K562 (cell line): ENCODE measurements at regions not wholly inside any gene's neighbourhood (a gene's known extent, or its start where the extent isn't known, plus 50 kb on each side); places are given as distances from the start of the nearest gene placed in this dataset.

Source experiments
- ATAC-seq: fragments of 200-7000 bp; cut with Tn5 transposase; 3 replicates; pipeline ENCODE4 v1.9.1; 2020; ENCODE audit warnings: moderate library complexity
- BruUV-seq: library from RNA; stranded (reverse); fragments of 400-500 nt; replicated peaks from 2 replicates; lab custom pipeline; 2021; lab: Mats Ljungman, UMichigan
- CTCF ChIA-PET: fragments of 300-600 bp; formaldehyde crosslinking; extraction: SDS; loops from one replicate; lab custom pipeline; 2021; ENCODE audit warnings: low intra/inter-chr PET ratio; lab: Yijun Ruan, JAX
- POLR2A ChIA-PET: fragments of 300-600, 350-650 bp; sonication (Branson Sonifier 250); formaldehyde crosslinking; extraction: SDS; loops from one replicate; lab custom pipeline; 2021; ENCODE audit warnings: antibody characterized with exemption, inconsistent platforms; lab: Yijun Ruan, JAX
- DNase-seq, 4 experiments: peaks; one replicate each; pipeline versions ENCODE4 v3.0.0 to v3.0.0-alpha.2; 2011 to 2018; ENCODE audit warnings: low spot score in 3 of 4, mixed read lengths in 3 of 4; ENCODE audit errors: extremely low read depth in 1 of 4
- FAIRE-seq: peaks from 2 replicates; lab custom pipeline; 2011; peaks lifted over from hg19 to GRCh38; lab: Jason Lieb, UNC
- H2AFZ ChIP-seq: 2 replicates; pipeline ENCODE4 v1.6.0; 2011; ENCODE audit warnings: low read depth, low read length, control low read depth, inconsistent platforms
- H3K27ac ChIP-seq: fragments of 200-600 bp; 3 replicates; pipeline ENCODE4 v1.8.0; 2011; ENCODE audit warnings: low read depth, mild to moderate bottlenecking, control low read depth, inconsistent platforms, low read length, moderate library complexity, mixed read lengths; ENCODE audit errors: extremely low read depth
- H3K27me3 ChIP-seq, 2 experiments: fragments of 300-600 bp in 1 of 2; 2 replicates in 1 of 2; 3 replicates in 1 of 2; pipeline versions ENCODE4 v1.6.0 to v1.8.0; 2011; ENCODE audit warnings: inconsistent platforms in 2 of 2, low read length in 2 of 2, mild to moderate bottlenecking in 1 of 2, mixed read lengths in 1 of 2, moderate library complexity in 1 of 2; ENCODE audit not compliant: control insufficient read depth in 2 of 2, insufficient read depth in 2 of 2
- H3K36me3 ChIP-seq: fragments of 300-600 bp; 3 replicates; pipeline ENCODE4 v1.8.0; 2011; ENCODE audit warnings: mild to moderate bottlenecking, low read length, inconsistent platforms; ENCODE audit not compliant: control insufficient read depth, insufficient read depth
- H3K4me1 ChIP-seq, 2 experiments: fragments of 200-600 bp in 1 of 2; replicated peaks in 1 of 2; 2 replicates in 1 of 2; 3 replicates in 1 of 2; pipeline versions ENCODE4 v1.5.1 to v1.8.0; 2011; ENCODE audit warnings: inconsistent platforms in 2 of 2, low read length in 2 of 2, mild to moderate bottlenecking in 1 of 2, mixed read lengths in 1 of 2, moderate library complexity in 1 of 2; ENCODE audit not compliant: control insufficient read depth in 2 of 2, insufficient read depth in 2 of 2
- H3K4me2 ChIP-seq: 2 replicates; pipeline ENCODE4 v1.6.1; 2011; ENCODE audit warnings: low read length, control low read depth, inconsistent platforms, mixed read lengths; ENCODE audit not compliant: insufficient read depth
- H3K4me3 ChIP-seq: fragments of 200-600 bp; sonication (generic), shearing (Covaris generic); 2 replicates; pipeline ENCODE4 v1.5.1; 2016; ENCODE audit warnings: control low read depth, inconsistent platforms
- H3K79me2 ChIP-seq: fragments of 200-600 bp; 3 replicates; pipeline ENCODE4 v1.8.0; 2011; ENCODE audit warnings: low read length, inconsistent platforms; ENCODE audit not compliant: control insufficient read depth, insufficient read depth
- H3K9ac ChIP-seq, 2 experiments: 2 replicates each; pipeline versions ENCODE4 v1.6.0 to v1.6.1; 2011; ENCODE audit warnings: low read depth in 2 of 2, low read length in 2 of 2, control low read depth in 1 of 2, inconsistent platforms in 1 of 2, mild to moderate bottlenecking in 1 of 2, mixed read lengths in 1 of 2; ENCODE audit not compliant: insufficient read depth in 1 of 2
- H3K9me1 ChIP-seq: one replicate; pipeline ENCODE4 v1.6.0; 2011; ENCODE audit warnings: inconsistent platforms, mild to moderate bottlenecking, low read length, moderate library complexity; ENCODE audit not compliant: control insufficient read depth, insufficient read depth
- H3K9me3 ChIP-seq: replicated peaks from 2 replicates; pipeline ENCODE4 v1.5.1; 2011; ENCODE audit warnings: low read depth, low read length, inconsistent platforms; ENCODE audit not compliant: control insufficient read depth, insufficient read depth
- H4K20me1 ChIP-seq: replicated peaks from 2 replicates; pipeline ENCODE4 v1.6.1; 2011; ENCODE audit warnings: low read length, inconsistent platforms, mixed read lengths; ENCODE audit not compliant: control insufficient read depth, insufficient read depth
- FOXK2 ChIP-seq, 2 experiments: fragments of 450-650 bp; IDR thresholded peaks in 1 of 2; conservative IDR thresholded peaks in 1 of 2; 2 replicates each; pipeline ENCODE4 v1.6.1; 2016; ENCODE audit warnings: low read depth in 2 of 2, mild to moderate bottlenecking in 1 of 2
- HMGN3 ChIP-seq: IDR thresholded peaks from 2 replicates; pipeline ENCODE4 v1.6.1; 2011; ENCODE audit warnings: borderline replicate concordance, low read depth, mild to moderate bottlenecking, mixed read lengths, low read length; ENCODE audit not compliant: insufficient read length; ENCODE audit errors: extremely low read depth
- MYC ChIP-seq, 2 experiments: fragments of 250-450 bp in 1 of 2; sonication (Bioruptor Pico) in 1 of 2; IDR thresholded peaks; 2 replicates each; pipeline versions ENCODE4 v1.5.1 to v1.6.1; 2012 to 2021; ENCODE audit warnings: low read depth in 2 of 2, borderline replicate concordance in 1 of 2, improper control_type of control experiment in 1 of 2, low read length in 1 of 2, mild to moderate bottlenecking in 1 of 2, moderate library complexity in 1 of 2
- ZNF133 ChIP-seq: fragments of 250-450 bp; sonication (Bioruptor Pico); IDR thresholded peaks from 2 replicates; pipeline ENCODE4 v1.4.0; 2020; ENCODE audit warnings: mild to moderate bottlenecking
- ZNF316 ChIP-seq: fragments of 450-650 bp; IDR thresholded peaks from 2 replicates; pipeline ENCODE4 v1.6.1; 2016
- WGBS: fragments of 100-300 bp; shearing (Covaris generic); methylation state at CpG from one replicate; pipeline ENCODE4 v1.1.6; 2016; ENCODE audit warnings: low coverage, mixed read lengths; ENCODE audit not compliant: insufficient coverage; ENCODE audit errors: missing lambda C conversion rate; 5-methylcytosine and 5-hydroxymethylcytosine counted together
- in situ Hi-C: fragments of 300-500 bp; cut with MboI; formaldehyde crosslinking; loops from 4 replicates; pipeline ENCODE4 v1.15.0; 2018; ENCODE audit warnings: inconsistent platforms, mixed read lengths
- intact Hi-C: fragments of 100-400 bp; cut with micrococcal nuclease; formaldehyde crosslinking; loops from 2 replicates; pipeline ENCODE4 v1.14.2; 2022
- TF ChIP-seq, protein P1 (sequence below): fragments of 250-450 bp; sonication (Bioruptor Pico); IDR thresholded peaks from 2 replicates; pipeline ENCODE4 v1.8.0; 2021; ENCODE audit warnings: moderate library complexity, mild to moderate bottlenecking, inconsistent platforms
- TF ChIP-seq, protein P2 (sequence below): sonication (generic); formaldehyde crosslinking; IDR thresholded peaks from 2 replicates; pipeline ENCODE4 v1.8.1; 2023; ENCODE audit warnings: mild to moderate bottlenecking, missing genetic modification reagents, moderate library complexity
- TF ChIP-seq, protein P3 (sequence below): fragments of 250-450 bp; sonication (Bioruptor Pico); IDR thresholded peaks from 2 replicates; pipeline ENCODE4 v1.4.0; 2020; ENCODE audit warnings: mild to moderate bottlenecking
- TF ChIP-seq, protein P4 (sequence below): fragments of 450-650 bp; formaldehyde crosslinking; IDR thresholded peaks from 2 replicates; pipeline ENCODE4 v1.4.0; 2020; ENCODE audit warnings: mild to moderate bottlenecking, moderate library complexity

GRCh38 chr11:29713831-29714320 lies 303.0 kb downstream of the KCNA4 start:
- no peaks in the 10 kb centered on the region for H3K4me1 ChIP-seq
- DNase-seq (no peak), FAIRE-seq (no peak)
- H3K79me2 ChIP-seq: no peaks in the 10 kb centered on the region
- ChIA-PET CTCF (no interaction called here), POLR2A (no interaction called here)
- in situ Hi-C loops: no loop called here
- H3K4me2 ChIP-seq: no peak overlapping the region
- intact Hi-C loops: no loop called here
- 2% methylated on average over 11 of the region's 14 CpGs for WGBS
- no peaks in the 10 kb centered on the region for H3K36me3 ChIP-seq
- H3K9ac ChIP-seq: no peak overlapping the region
- no peak overlapping the region for H3K27ac ChIP-seq
- TF ChIP-seq HMGN3 (no peak), ZNF316 (no peak), FOXK2 (conservative IDR thresholded peaks at IDR 0.05 in 1 of 2, IDR thresholded peaks at IDR 0.05 in 1 of 2; ENCODE audit: low read depth in 2 of 2) (no peak), MYC (IDR thresholded peaks at IDR 0.05; ENCODE audit: low read depth, low read length) (no peak), MYC (CRISPR knock-in tag; IDR thresholded peaks at IDR 0.05; ENCODE audit: borderline replicate concordance, low read depth) (no peak), ZNF133 (no peak)
- TF ChIP-seq, protein P1, sequence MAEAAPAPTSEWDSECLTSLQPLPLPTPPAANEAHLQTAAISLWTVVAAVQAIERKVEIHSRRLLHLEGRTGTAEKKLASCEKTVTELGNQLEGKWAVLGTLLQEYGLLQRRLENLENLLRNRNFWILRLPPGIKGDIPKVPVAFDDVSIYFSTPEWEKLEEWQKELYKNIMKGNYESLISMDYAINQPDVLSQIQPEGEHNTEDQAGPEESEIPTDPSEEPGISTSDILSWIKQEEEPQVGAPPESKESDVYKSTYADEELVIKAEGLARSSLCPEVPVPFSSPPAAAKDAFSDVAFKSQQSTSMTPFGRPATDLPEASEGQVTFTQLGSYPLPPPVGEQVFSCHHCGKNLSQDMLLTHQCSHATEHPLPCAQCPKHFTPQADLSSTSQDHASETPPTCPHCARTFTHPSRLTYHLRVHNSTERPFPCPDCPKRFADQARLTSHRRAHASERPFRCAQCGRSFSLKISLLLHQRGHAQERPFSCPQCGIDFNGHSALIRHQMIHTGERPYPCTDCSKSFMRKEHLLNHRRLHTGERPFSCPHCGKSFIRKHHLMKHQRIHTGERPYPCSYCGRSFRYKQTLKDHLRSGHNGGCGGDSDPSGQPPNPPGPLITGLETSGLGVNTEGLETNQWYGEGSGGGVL (CRISPR knock-in tag): no peak
- TF ChIP-seq, protein P2, sequence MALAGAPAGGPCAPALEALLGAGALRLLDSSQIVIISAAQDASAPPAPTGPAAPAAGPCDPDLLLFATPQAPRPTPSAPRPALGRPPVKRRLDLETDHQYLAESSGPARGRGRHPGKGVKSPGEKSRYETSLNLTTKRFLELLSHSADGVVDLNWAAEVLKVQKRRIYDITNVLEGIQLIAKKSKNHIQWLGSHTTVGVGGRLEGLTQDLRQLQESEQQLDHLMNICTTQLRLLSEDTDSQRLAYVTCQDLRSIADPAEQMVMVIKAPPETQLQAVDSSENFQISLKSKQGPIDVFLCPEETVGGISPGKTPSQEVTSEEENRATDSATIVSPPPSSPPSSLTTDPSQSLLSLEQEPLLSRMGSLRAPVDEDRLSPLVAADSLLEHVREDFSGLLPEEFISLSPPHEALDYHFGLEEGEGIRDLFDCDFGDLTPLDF (CRISPR knock-in tag): no peak
- TF ChIP-seq, protein P3, sequence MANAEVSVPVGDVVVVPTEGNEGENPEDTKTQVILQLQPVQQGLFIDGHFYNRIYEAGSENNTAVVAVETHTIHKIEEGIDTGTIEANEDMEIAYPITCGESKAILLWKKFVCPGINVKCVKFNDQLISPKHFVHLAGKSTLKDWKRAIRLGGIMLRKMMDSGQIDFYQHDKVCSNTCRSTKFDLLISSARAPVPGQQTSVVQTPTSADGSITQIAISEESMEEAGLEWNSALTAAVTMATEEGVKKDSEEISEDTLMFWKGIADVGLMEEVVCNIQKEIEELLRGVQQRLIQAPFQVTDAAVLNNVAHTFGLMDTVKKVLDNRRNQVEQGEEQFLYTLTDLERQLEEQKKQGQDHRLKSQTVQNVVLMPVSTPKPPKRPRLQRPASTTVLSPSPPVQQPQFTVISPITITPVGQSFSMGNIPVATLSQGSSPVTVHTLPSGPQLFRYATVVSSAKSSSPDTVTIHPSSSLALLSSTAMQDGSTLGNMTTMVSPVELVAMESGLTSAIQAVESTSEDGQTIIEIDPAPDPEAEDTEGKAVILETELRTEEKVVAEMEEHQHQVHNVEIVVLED: no peak
- TF ChIP-seq, protein P4, sequence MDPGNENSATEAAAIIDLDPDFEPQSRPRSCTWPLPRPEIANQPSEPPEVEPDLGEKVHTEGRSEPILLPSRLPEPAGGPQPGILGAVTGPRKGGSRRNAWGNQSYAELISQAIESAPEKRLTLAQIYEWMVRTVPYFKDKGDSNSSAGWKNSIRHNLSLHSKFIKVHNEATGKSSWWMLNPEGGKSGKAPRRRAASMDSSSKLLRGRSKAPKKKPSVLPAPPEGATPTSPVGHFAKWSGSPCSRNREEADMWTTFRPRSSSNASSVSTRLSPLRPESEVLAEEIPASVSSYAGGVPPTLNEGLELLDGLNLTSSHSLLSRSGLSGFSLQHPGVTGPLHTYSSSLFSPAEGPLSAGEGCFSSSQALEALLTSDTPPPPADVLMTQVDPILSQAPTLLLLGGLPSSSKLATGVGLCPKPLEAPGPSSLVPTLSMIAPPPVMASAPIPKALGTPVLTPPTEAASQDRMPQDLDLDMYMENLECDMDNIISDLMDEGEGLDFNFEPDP (CRISPR knock-in tag): no peak
- TF ChIP-seq, all 486 proteins: peak for 0
- ATAC-seq: no peak
- no peaks in the 10 kb centered on the region for H3K27me3 ChIP-seq
- no peak overlapping the region for H3K4me3 ChIP-seq
- H2AFZ ChIP-seq: no peak overlapping the region
- H3K9me3 ChIP-seq: no peaks in the 10 kb centered on the region
- H4K20me1 ChIP-seq: no peaks in the 10 kb centered on the region
- no TSS peak for BruUV-seq
- no peaks in the 10 kb centered on the region for H3K9me1 ChIP-seq
